Breast epithelium (tissue), 3 donors: ENCODE measurements at regions not wholly inside any gene's neighbourhood (a gene's known extent, or its start where the extent isn't known, plus 50 kb on each side); places are given as distances from the start of the nearest gene placed in this dataset.

Source experiments
- POLR2AphosphoS5 ChIP-seq, 3 donors: sonication (generic); formaldehyde crosslinking; IDR thresholded peaks; one replicate each; pipeline ENCODE4 v1.6.1; 2017; ENCODE audit warnings: antibody characterized with exemption in 3 of 3
- TF ChIP-seq, protein P1 (sequence below), 3 donors: fragments of 450-650 bp; IDR thresholded peaks; one replicate each; pipeline ENCODE4 v1.5.1; 2016 to 2017; ENCODE audit warnings: antibody characterized with exemption in 3 of 3, mild to moderate bottlenecking in 3 of 3, moderate library complexity in 3 of 3

DNA sequence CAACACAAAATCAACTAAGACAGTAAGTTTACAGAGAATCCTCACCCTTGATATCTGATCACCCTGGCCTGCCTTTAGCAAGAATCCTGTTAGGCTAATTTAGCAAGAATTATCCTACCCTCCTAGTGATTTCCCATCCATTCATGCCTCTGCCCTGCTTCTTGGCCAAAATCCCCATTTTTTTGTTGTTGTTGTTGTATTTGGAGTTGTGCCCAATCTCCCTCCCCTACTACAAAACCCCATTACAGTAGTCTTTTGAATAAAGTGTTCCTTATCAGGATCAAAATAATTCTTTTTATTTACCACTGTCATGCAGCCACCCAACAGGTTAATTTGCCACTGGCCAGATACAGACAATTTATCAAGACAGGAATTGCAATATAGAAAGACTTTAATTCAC is 58.5 kb upstream of the CLINT1 start:
- no peak for TF ChIP-seq POLR2AphosphoS5 (IDR thresholded peaks at IDR 0.05)
- TF ChIP-seq, protein P1, sequence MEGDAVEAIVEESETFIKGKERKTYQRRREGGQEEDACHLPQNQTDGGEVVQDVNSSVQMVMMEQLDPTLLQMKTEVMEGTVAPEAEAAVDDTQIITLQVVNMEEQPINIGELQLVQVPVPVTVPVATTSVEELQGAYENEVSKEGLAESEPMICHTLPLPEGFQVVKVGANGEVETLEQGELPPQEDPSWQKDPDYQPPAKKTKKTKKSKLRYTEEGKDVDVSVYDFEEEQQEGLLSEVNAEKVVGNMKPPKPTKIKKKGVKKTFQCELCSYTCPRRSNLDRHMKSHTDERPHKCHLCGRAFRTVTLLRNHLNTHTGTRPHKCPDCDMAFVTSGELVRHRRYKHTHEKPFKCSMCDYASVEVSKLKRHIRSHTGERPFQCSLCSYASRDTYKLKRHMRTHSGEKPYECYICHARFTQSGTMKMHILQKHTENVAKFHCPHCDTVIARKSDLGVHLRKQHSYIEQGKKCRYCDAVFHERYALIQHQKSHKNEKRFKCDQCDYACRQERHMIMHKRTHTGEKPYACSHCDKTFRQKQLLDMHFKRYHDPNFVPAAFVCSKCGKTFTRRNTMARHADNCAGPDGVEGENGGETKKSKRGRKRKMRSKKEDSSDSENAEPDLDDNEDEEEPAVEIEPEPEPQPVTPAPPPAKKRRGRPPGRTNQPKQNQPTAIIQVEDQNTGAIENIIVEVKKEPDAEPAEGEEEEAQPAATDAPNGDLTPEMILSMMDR (IDR thresholded peaks at IDR 0.05), result no peak
